GM19463 (cell line): ENCODE measurements at regions not wholly inside any gene's neighbourhood (a gene's known extent, or its start where the extent isn't known, plus 50 kb on each side); places are given as distances from the start of the nearest gene placed in this dataset.
"Not testable (repeated sequence)": the region's sequence is repeated elsewhere in the genome, so short reads cannot be mapped to it uniquely, and the experiment has no call there.

Experiments
- ATAC-seq: cut with Tn5 transposase; IDR thresholded peaks from one replicate; pipeline ENCODE4 v1.9.1; 2021; ENCODE audit warnings: mild to moderate bottlenecking, moderate library complexity; ENCODE audit not compliant: unreplicated experiment

GRCh38 chr1:232147215-232147614 lies 482.7 kb downstream of the SIPA1L2 start:
- no peak for ATAC-seq

- ATAC-seq, result no peak
Observed at GRCh38 chr1:232146514-232146913, 483.4 kb downstream of the SIPA1L2 start.

- ATAC-seq, result no peak
Observed at GRCh38 chr1:232145768-232146167, 484.2 kb downstream of the SIPA1L2 start.

- no peak for ATAC-seq
Observed at GRCh38 chr1:232144696-232145230, 485.2 kb downstream of the SIPA1L2 start.

GRCh38 chr1:232143315-232143886 lies 486.5 kb downstream of the SIPA1L2 start:
- no peak for ATAC-seq

- no peak for ATAC-seq
Observed at GRCh38 chr1:232142403-232143314, 487.3 kb downstream of the SIPA1L2 start.

GRCh38 chr1:232141167-232141448 lies 488.8 kb downstream of the SIPA1L2 start:
- ATAC-seq, result not testable (repeated sequence)

GRCh38 chr1:232140419-232141166 lies 489.3 kb downstream of the SIPA1L2 start:
- no peak for ATAC-seq

GRCh38 chr1:232139444-232139843 lies 490.5 kb downstream of the SIPA1L2 start:
- ATAC-seq, result no peak

- no peak for ATAC-seq
Observed at GRCh38 chr1:232138044-232138443, 491.9 kb downstream of the SIPA1L2 start.

GRCh38 chr1:232137066-232137465 lies 492.9 kb downstream of the SIPA1L2 start:
- no peak for ATAC-seq

- ATAC-seq, result no peak
Observed at GRCh38 chr1:232136136-232136535, 493.8 kb downstream of the SIPA1L2 start.

GRCh38 chr1:232134365-232134764 lies 495.6 kb downstream of the SIPA1L2 start:
- no peak for ATAC-seq

GRCh38 chr1:232132572-232132971 lies 497.4 kb downstream of the SIPA1L2 start:
- no peak for ATAC-seq

GRCh38 chr1:232131715-232132391 lies 498.1 kb downstream of the SIPA1L2 start:
- no peak for ATAC-seq

- ATAC-seq, result no peak
Observed at GRCh38 chr1:232130815-232131480, 499.0 kb downstream of the SIPA1L2 start.

- ATAC-seq, result no peak
Observed at GRCh38 chr1:232127190-232127589, 500.6 kb downstream of the DISC1 start.

- no peak for ATAC-seq
Observed at GRCh38 chr1:232123775-232124659, 497.4 kb downstream of the DISC1 start.

GRCh38 chr1:232117903-232118302 lies 491.3 kb downstream of the DISC1 start:
- ATAC-seq, result not testable (repeated sequence)
